ENCODE measurements at regions not wholly inside any gene's neighbourhood (a gene's known extent, or its start where the extent isn't known, plus 50 kb on each side); places are given as distances from the start of the nearest gene placed in this dataset.

- Histone ChIP-seq H3K4me2 (ENCODE audit: insufficient read depth, low read length) (no peak overlapping the region), H3K9me3 (replicated peaks; ENCODE audit: control insufficient read depth, insufficient read depth, low read length) (peaks cover 2% of the 10 kb centered on the region), H4K20me1 (replicated peaks; ENCODE audit: control insufficient read depth, extremely low read depth, insufficient read depth, low read length) (no peaks in the 10 kb centered on the region), H3K27me3 (ENCODE audit: control insufficient read depth in 2 of 2, insufficient read depth in 2 of 2, low read length in 2 of 2) (no peaks in the 10 kb centered on the region), H3K9ac (replicated peaks; ENCODE audit: extremely low read depth, insufficient read depth, low read length) (no peak overlapping the region), H3K36me3 (ENCODE audit: control insufficient read depth in 2 of 2, extremely low read depth in 1 of 2, insufficient read depth in 2 of 2, low read length in 2 of 2) (no peaks in the 10 kb centered on the region), H3K9me1 (replicated peaks; ENCODE audit: control insufficient read depth, extremely low read depth, insufficient read depth, low read length) (no peaks in the 10 kb centered on the region), H3K27ac (ENCODE audit: insufficient read depth, low read depth, low read length) (no peak overlapping the region), H3K4me3 (replicated peaks in 1 of 3; ENCODE audit: insufficient read depth in 1 of 3, low read depth in 1 of 3, low read length in 3 of 3) (no peak overlapping the region), H3K79me2 (ENCODE audit: control insufficient read depth, insufficient read depth, low read length) (no peaks in the 10 kb centered on the region), H3K4me1 (ENCODE audit: control insufficient read depth, extremely low read depth, insufficient read depth, low read length) (no peaks in the 10 kb centered on the region), H2AFZ (ENCODE audit: low read depth, low read length) (no peak overlapping the region)
- FAIRE-seq (no peak), DNase-seq (ENCODE audit: low read depth, low spot score) (no peak)
- dilution Hi-C loops (cut with MboI; ENCODE audit: extremely low pct_ligation_motif_present, low sequenced_read_pairs): no loop called here
- no peak for TF ChIP-seq FOS (IDR thresholded peaks at IDR 0.05; ENCODE audit: borderline replicate concordance, insufficient read depth, low read length)
- no peak for TF ChIP-seq MAX (IDR thresholded peaks at IDR 0.05; ENCODE audit: insufficient read depth, insufficient read length)
- no peak for TF ChIP-seq MYC (IDR thresholded peaks at IDR 0.05; ENCODE audit: low read depth, low read length)
- no peak for TF ChIP-seq CTCF (IDR thresholded peaks at IDR 0.05; ENCODE audit: extremely low read depth in 1 of 2, insufficient read depth in 1 of 2, low read depth in 1 of 2, low read length in 2 of 2)
- no peak for TF ChIP-seq POLR2A (IDR thresholded peaks at IDR 0.05; ENCODE audit: low read depth, low read length)
- no peak for TF ChIP-seq EZH2 (IDR thresholded peaks at IDR 0.05; ENCODE audit: borderline replicate concordance, low read depth, low read length, severe bottlenecking)
- TF ChIP-seq JUN (IDR thresholded peaks at IDR 0.05; ENCODE audit: borderline replicate concordance, insufficient read depth, insufficient read length, low read depth): no peak
- TF ChIP-seq POLR2AphosphoS5 (IDR thresholded peaks at IDR 0.05; ENCODE audit: insufficient read depth, low read depth, low read length): no peak
- no peak for TF ChIP-seq GATA2 (IDR thresholded peaks at IDR 0.05; ENCODE audit: insufficient read depth, insufficient read length, low read depth, low read length)
- ChIA-PET CTCF (no interaction called here), POLR2A (no interaction called here)
- no TSS peak for BruUV-seq (replicated peaks)
- intact Hi-C loops (cut with micrococcal nuclease): no loop called here
These were observed 1303.7 kb upstream of the IGFBP7 start for GRCh38 chr4:58413849-58414248.

Measured in endothelial cell of umbilical vein (primary cell).